Lower leg skin (tissue), 4 donors: ENCODE measurements at regions not wholly inside any gene's neighbourhood (a gene's known extent, or its start where the extent isn't known, plus 50 kb on each side); places are given as distances from the start of the nearest gene placed in this dataset.

Experiments
- DNase-seq, 2 donors: peaks; one replicate each; pipeline ENCODE4 v3.0.0-alpha.2; 2019; ENCODE audit warnings: low spot score in 2 of 2
- H3K4me3 ChIP-seq: fragments of 200-600 bp; sonication (generic); 2 replicates; pipeline ENCODE4 v1.5.1; 2017; ENCODE audit warnings: mild to moderate bottlenecking, low read depth; ENCODE audit not compliant: poor library complexity, severe bottlenecking
- CTCF ChIP-seq, 3 donors: fragments of 450-650 bp; IDR thresholded peaks; one replicate each; pipeline ENCODE4 v1.5.1; 2016; ENCODE audit warnings: antibody characterized with exemption in 3 of 3, mild to moderate bottlenecking in 3 of 3, moderate library complexity in 2 of 3
- POLR2A ChIP-seq, 2 donors: fragments of 450-650 bp; IDR thresholded peaks; one replicate each; pipeline ENCODE4 v1.6.1; 2016 to 2017; ENCODE audit warnings: antibody characterized with exemption in 2 of 2, mild to moderate bottlenecking in 1 of 2, moderate library complexity in 1 of 2
- WGBS, 2 donors: methylation state at CpG; one replicate each; pipeline ENCODE4 v1.1.5; 2018; 5-methylcytosine and 5-hydroxymethylcytosine counted together
- intact Hi-C: fragments of 100-400 bp; cut with DNase I; formaldehyde crosslinking; loops from one replicate; pipeline ENCODE4 v1.15.0; 2023; ENCODE audit warnings: low total_unique reads

GRCh38 chr18:65352186-65352585 lies 398.6 kb upstream of the CDH7 start:
- no peak overlapping the region for H3K4me3 ChIP-seq
- no peak for DNase-seq
- WGBS, 2 donors, result 55 to 68% methylated on average over 3 of the region's 3 CpGs
- intact Hi-C loops, result no loop called here
- no peak for TF ChIP-seq CTCF (IDR thresholded peaks at IDR 0.05)
- TF ChIP-seq POLR2A (IDR thresholded peaks at IDR 0.05), result no peak

DNA sequence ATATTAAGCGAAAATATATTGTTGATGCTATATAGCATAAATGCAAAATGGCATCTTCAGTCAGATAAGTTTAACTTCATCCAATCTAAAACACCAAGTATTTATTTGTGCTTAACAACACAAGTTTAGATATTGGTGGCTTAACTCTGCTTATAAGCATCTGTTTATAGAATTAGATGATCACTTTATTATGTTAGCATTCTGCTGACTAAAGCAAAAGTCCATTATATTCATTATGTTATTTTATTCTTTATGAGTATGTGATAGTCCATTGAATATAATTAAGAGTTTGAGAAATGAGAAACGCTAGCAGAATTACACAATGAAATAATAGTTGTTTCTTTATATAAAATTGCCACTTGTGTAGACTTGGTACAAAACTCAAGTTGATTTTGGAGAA lies 401.2 kb upstream of the CDH7 start:
- TF ChIP-seq CTCF (IDR thresholded peaks at IDR 0.05) (no peak), POLR2A (IDR thresholded peaks at IDR 0.05) (no peak)
- no peak for DNase-seq
- intact Hi-C loops, result no loop called here
- H3K4me3 ChIP-seq, result no peak overlapping the region
- WGBS, 2 donors, result 87 to 91% methylated on average over 2 of the region's 2 CpGs

- 61 to 70% methylated on average over 6 of the region's 6 CpGs for WGBS, 2 donors
- TF ChIP-seq POLR2A (IDR thresholded peaks at IDR 0.05) (no peak), CTCF (IDR thresholded peaks at IDR 0.05) (no peak)
Observed at GRCh38 chr18:65347446-65347845, 403.4 kb upstream of the CDH7 start.

GRCh38 chr18:65346086-65346485 lies 404.7 kb upstream of the CDH7 start:
- H3K4me3 ChIP-seq, result no peak overlapping the region
- TF ChIP-seq POLR2A (IDR thresholded peaks at IDR 0.05) (no peak), CTCF (IDR thresholded peaks at IDR 0.05) (no peak)
- 76 to 79% methylated on average over 3 of the region's 3 CpGs for whole genome bisulfite sequencing, 2 donors
- DNase-seq, result no peak
- intact Hi-C loops, result no loop called here

More at GRCh38 chr18:65347446-65347845, 403.4 kb upstream of the CDH7 start:
- intact Hi-C loops, result no loop called here
- DNase-seq, result no peak
- H3K4me3 ChIP-seq, result no peak overlapping the region

DNA sequence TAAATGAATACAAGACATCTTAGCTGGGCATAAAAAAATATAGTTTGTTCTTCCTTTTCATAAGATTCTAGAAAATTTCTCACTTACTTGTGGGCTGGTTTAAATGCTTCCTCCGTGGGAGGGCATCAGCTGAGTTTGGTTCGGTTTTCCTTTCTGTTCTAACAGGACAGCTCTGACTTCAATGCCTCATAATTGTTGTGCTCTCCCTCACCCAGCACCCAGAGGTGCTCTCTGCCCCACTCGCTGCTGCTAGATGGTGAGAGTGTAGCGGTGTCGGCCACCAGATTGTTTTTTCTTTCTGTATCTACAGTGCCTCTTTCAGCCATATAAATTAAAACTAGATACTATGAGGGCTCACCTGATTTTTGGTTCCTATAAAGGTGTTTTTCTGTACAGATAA lies 407.2 kb upstream of the CDH7 start:
- TF ChIP-seq CTCF (IDR thresholded peaks at IDR 0.05) (no peak), POLR2A (IDR thresholded peaks at IDR 0.05) (no peak)
- H3K4me3 ChIP-seq, result no peak overlapping the region
- no peak for DNase-seq
- 90% methylated on average over 5 of the region's 5 CpGs for WGBS, 2 donors
- intact Hi-C loops, result no loop called here

GRCh38 chr18:65336411-65336810 lies 414.4 kb upstream of the CDH7 start:
- intact Hi-C loops, result no loop called here
- DNase-seq, result no peak
- no peak overlapping the region for H3K4me3 ChIP-seq
- no peak for TF ChIP-seq POLR2A (IDR thresholded peaks at IDR 0.05)
- no peak for TF ChIP-seq CTCF (IDR thresholded peaks at IDR 0.05)
- WGBS, 2 donors, result 88 to 91% methylated on average over 3 of the region's 3 CpGs
